ENCODE measurements at regions not wholly inside any gene's neighbourhood (a gene's known extent, or its start where the extent isn't known, plus 50 kb on each side); places are given as distances from the start of the nearest gene placed in this dataset.

DNA sequence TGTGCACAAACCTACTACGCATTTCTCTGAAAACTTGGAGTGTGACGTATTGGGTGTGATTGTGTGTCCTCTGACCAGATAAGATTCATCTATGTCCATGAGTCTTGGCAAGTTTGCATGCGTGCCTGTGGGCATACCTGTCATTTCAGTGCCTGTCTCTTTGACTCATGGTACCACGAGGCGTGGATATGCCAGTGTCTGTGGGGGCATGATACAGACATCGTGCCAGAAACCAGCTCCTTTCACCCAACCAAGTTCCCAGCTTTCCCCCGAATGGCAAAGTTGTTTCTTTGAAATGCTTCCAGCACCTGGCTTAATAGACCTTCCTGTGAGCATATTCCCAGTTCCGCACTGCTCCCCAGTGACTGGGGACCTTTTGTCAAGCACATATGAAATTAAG is 241.9 kb upstream of the MVB12B start (continued):
- TF ChIP-seq, protein P1, sequence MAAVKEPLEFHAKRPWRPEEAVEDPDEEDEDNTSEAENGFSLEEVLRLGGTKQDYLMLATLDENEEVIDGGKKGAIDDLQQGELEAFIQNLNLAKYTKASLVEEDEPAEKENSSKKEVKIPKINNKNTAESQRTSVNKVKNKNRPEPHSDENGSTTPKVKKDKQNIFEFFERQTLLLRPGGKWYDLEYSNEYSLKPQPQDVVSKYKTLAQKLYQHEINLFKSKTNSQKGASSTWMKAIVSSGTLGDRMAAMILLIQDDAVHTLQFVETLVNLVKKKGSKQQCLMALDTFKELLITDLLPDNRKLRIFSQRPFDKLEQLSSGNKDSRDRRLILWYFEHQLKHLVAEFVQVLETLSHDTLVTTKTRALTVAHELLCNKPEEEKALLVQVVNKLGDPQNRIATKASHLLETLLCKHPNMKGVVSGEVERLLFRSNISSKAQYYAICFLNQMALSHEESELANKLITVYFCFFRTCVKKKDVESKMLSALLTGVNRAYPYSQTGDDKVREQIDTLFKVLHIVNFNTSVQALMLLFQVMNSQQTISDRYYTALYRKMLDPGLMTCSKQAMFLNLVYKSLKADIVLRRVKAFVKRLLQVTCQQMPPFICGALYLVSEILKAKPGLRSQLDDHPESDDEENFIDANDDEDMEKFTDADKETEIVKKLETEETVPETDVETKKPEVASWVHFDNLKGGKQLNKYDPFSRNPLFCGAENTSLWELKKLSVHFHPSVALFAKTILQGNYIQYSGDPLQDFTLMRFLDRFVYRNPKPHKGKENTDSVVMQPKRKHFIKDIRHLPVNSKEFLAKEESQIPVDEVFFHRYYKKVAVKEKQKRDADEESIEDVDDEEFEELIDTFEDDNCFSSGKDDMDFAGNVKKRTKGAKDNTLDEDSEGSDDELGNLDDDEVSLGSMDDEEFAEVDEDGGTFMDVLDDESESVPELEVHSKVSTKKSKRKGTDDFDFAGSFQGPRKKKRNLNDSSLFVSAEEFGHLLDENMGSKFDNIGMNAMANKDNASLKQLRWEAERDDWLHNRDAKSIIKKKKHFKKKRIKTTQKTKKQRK (IDR thresholded peaks at IDR 0.05; ENCODE audit: low read depth, low read length) = no peak
- no peak for TF ChIP-seq SRF (IDR thresholded peaks at IDR 0.05; ENCODE audit: low read depth in 2 of 2, low read length in 2 of 2)
- no peak for TF ChIP-seq RFX5 (IDR thresholded peaks at IDR 0.05; ENCODE audit: low read depth, low read length)
- TF ChIP-seq, protein P2, sequence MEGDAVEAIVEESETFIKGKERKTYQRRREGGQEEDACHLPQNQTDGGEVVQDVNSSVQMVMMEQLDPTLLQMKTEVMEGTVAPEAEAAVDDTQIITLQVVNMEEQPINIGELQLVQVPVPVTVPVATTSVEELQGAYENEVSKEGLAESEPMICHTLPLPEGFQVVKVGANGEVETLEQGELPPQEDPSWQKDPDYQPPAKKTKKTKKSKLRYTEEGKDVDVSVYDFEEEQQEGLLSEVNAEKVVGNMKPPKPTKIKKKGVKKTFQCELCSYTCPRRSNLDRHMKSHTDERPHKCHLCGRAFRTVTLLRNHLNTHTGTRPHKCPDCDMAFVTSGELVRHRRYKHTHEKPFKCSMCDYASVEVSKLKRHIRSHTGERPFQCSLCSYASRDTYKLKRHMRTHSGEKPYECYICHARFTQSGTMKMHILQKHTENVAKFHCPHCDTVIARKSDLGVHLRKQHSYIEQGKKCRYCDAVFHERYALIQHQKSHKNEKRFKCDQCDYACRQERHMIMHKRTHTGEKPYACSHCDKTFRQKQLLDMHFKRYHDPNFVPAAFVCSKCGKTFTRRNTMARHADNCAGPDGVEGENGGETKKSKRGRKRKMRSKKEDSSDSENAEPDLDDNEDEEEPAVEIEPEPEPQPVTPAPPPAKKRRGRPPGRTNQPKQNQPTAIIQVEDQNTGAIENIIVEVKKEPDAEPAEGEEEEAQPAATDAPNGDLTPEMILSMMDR (IDR thresholded peaks at IDR 0.05 in 2 of 3, conservative IDR thresholded peaks at IDR 0.05 in 1 of 3; ENCODE audit: control insufficient read depth in 2 of 3, extremely low read depth in 1 of 3, insufficient read depth in 1 of 3, low read depth in 3 of 3, low read length in 3 of 3) = no peak
- TF ChIP-seq, protein P3, sequence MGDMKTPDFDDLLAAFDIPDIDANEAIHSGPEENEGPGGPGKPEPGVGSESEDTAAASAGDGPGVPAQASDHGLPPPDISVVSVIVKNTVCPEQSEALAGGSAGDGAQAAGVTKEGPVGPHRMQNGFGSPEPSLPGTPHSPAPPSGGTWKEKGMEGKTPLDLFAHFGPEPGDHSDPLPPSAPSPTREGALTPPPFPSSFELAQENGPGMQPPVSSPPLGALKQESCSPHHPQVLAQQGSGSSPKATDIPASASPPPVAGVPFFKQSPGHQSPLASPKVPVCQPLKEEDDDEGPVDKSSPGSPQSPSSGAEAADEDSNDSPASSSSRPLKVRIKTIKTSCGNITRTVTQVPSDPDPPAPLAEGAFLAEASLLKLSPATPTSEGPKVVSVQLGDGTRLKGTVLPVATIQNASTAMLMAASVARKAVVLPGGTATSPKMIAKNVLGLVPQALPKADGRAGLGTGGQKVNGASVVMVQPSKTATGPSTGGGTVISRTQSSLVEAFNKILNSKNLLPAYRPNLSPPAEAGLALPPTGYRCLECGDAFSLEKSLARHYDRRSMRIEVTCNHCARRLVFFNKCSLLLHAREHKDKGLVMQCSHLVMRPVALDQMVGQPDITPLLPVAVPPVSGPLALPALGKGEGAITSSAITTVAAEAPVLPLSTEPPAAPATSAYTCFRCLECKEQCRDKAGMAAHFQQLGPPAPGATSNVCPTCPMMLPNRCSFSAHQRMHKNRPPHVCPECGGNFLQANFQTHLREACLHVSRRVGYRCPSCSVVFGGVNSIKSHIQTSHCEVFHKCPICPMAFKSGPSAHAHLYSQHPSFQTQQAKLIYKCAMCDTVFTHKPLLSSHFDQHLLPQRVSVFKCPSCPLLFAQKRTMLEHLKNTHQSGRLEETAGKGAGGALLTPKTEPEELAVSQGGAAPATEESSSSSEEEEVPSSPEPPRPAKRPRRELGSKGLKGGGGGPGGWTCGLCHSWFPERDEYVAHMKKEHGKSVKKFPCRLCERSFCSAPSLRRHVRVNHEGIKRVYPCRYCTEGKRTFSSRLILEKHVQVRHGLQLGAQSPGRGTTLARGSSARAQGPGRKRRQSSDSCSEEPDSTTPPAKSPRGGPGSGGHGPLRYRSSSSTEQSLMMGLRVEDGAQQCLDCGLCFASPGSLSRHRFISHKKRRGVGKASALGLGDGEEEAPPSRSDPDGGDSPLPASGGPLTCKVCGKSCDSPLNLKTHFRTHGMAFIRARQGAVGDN (IDR thresholded peaks at IDR 0.05) = no peak
- TF ChIP-seq CBFB (IDR thresholded peaks at IDR 0.05; ENCODE audit: low read depth) = no peak

All from GM12878 (cell line).